Keratinocyte (primary cell): ENCODE measurements at regions not wholly inside any gene's neighbourhood (a gene's known extent, or its start where the extent isn't known, plus 50 kb on each side); places are given as distances from the start of the nearest gene placed in this dataset.

ENCODE experiments used
- DNase-seq: peaks from one replicate; pipeline ENCODE4 v3.0.0-alpha.2; 2011; ENCODE audit warnings: low read depth, missing footprints, low spot score
- FAIRE-seq: peaks from 2 replicates; lab custom pipeline; 2011; peaks lifted over from hg19 to GRCh38; lab: Jason Lieb, UNC
- H2AFZ ChIP-seq: 2 replicates; pipeline ENCODE4 v1.6.0; 2012; ENCODE audit warnings: low read length, control low read depth, inconsistent platforms; ENCODE audit not compliant: control insufficient read depth
- H3K27ac ChIP-seq: 2 replicates; pipeline ENCODE4 v1.5.1; 2011; ENCODE audit warnings: low read length; ENCODE audit not compliant: control insufficient read depth, insufficient read depth
- H3K27me3 ChIP-seq: 3 replicates; pipeline ENCODE4 v1.6.0; 2011; ENCODE audit warnings: low read length; ENCODE audit not compliant: control insufficient read depth, insufficient read depth; ENCODE audit errors: extremely low read depth
- H3K36me3 ChIP-seq, 2 experiments: 2 replicates in 1 of 2; 3 replicates in 1 of 2; pipeline ENCODE4 v1.5.1; 2011; ENCODE audit warnings: low read length in 2 of 2, mild to moderate bottlenecking in 1 of 2; ENCODE audit not compliant: control insufficient read depth in 2 of 2, insufficient read depth in 2 of 2; ENCODE audit errors: extremely low read depth in 1 of 2
- H3K4me1 ChIP-seq: 3 replicates; pipeline ENCODE4 v1.5.1; 2011; ENCODE audit warnings: low read length; ENCODE audit not compliant: control insufficient read depth, insufficient read depth; ENCODE audit errors: extremely low read depth
- H3K4me2 ChIP-seq: 3 replicates; pipeline ENCODE4 v1.6.0; 2011; ENCODE audit warnings: low read depth, low read length; ENCODE audit not compliant: control insufficient read depth, insufficient read depth; ENCODE audit errors: extremely low read depth
- H3K4me3 ChIP-seq, 3 experiments: fragments of 200-600 bp in 1 of 3; sonication (generic) in 1 of 3; 2 replicates in 2 of 3; 3 replicates in 1 of 3; pipeline ENCODE4 v1.5.1; 2011 to 2016; ENCODE audit warnings: low read length in 3 of 3, mild to moderate bottlenecking in 3 of 3, control low read depth in 2 of 3, inconsistent platforms in 1 of 3, low read depth in 1 of 3, mixed read lengths in 1 of 3, mixed run types in 1 of 3, moderate library complexity in 1 of 3; ENCODE audit not compliant: control insufficient read depth in 2 of 3, insufficient read depth in 2 of 3; ENCODE audit errors: extremely low read depth in 1 of 3
- H3K79me2 ChIP-seq: 2 replicates; pipeline ENCODE4 v1.6.0; 2012; ENCODE audit warnings: low read length; ENCODE audit not compliant: control insufficient read depth, insufficient read depth
- H3K9ac ChIP-seq: 3 replicates; pipeline ENCODE4 v1.6.0; 2011; ENCODE audit warnings: low read length; ENCODE audit not compliant: control insufficient read depth, insufficient read depth; ENCODE audit errors: extremely low read depth
- H3K9me1 ChIP-seq: 3 replicates; pipeline ENCODE4 v1.6.0; 2011; ENCODE audit warnings: low read length; ENCODE audit not compliant: control insufficient read depth, insufficient read depth; ENCODE audit errors: extremely low read depth
- H3K9me3 ChIP-seq: 2 replicates; pipeline ENCODE4 v1.5.1; 2012; ENCODE audit warnings: low read depth, low read length; ENCODE audit not compliant: control insufficient read depth
- H4K20me1 ChIP-seq: 3 replicates; pipeline ENCODE4 v1.6.0; 2011; ENCODE audit warnings: low read length; ENCODE audit not compliant: control insufficient read depth, insufficient read depth; ENCODE audit errors: extremely low read depth
- CTCF ChIP-seq, 3 experiments: IDR thresholded peaks in 1 of 3; conservative IDR thresholded peaks in 1 of 3; optimal IDR thresholded peaks in 1 of 3; 2 replicates in 2 of 3; 3 replicates in 1 of 3; pipeline versions ENCODE3 to v1.5.1; 2011; ENCODE audit warnings: low read length in 3 of 3, mild to moderate bottlenecking in 3 of 3, moderate library complexity in 2 of 3, control low read depth in 1 of 3, inconsistent platforms in 1 of 3; ENCODE audit not compliant: insufficient read depth in 2 of 3; ENCODE audit errors: extremely low read depth in 1 of 3
- EZH2 ChIP-seq: IDR thresholded peaks from one replicate; pipeline ENCODE4 v1.6.1; 2012; ENCODE audit warnings: inconsistent platforms, mild to moderate bottlenecking, low read length, moderate library complexity
- dilution Hi-C: fragments of 300-500 bp; cut with MboI; formaldehyde crosslinking; loops from one replicate; pipeline ENCODE4 v1.7.0; 2020; ENCODE audit warnings: low sequenced_read_pairs; ENCODE audit not compliant: extremely low pct_ligation_motif_present

- Histone ChIP-seq H3K4me2 (no peak overlapping the region), H3K4me1 (no peaks in the 10 kb centered on the region), H3K9ac (no peak overlapping the region), H2AFZ (no peak overlapping the region), H4K20me1 (no peaks in the 10 kb centered on the region), H3K36me3 (no peaks in the 10 kb centered on the region), H3K27me3 (no peaks in the 10 kb centered on the region), H3K4me3 (no peak overlapping the region), H3K9me3 (peaks cover 1% of the 10 kb centered on the region), H3K9me1 (no peaks in the 10 kb centered on the region), H3K79me2 (no peaks in the 10 kb centered on the region), H3K27ac (no peak overlapping the region)
- TF ChIP-seq CTCF (optimal IDR thresholded peaks at IDR 0.05 in 1 of 3, IDR thresholded peaks at IDR 0.05 in 1 of 3, conservative IDR thresholded peaks at IDR 0.05 in 1 of 3; ENCODE audit: extremely low read depth in 1 of 3, insufficient read depth in 2 of 3, low read length in 3 of 3) (no peak), EZH2 (no peak)
- dilution Hi-C loops = no loop called here
- no peak for FAIRE-seq
- no peak for DNase-seq
These were observed 1813.4 kb downstream of the PCDH9 start for GRCh38 chr13:65416784-65417183.

DNA sequence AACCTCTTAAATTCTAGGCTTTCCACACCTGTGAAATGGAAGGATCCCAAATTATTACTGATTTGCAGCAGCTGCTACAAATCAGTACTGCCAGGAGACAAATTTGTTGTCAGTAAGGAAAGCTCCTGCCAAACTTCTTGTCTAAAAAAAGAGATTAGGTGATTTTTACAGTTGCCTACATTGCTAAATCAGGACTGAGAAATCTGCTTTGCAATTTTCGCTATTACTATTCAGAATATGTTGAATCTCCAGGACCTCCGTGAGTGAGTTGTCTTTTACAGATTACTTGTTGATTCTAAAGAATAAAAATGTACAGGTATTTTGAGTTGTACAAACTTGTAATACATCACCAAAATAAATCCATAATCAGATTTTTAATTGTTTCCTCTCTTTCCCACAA is 1815.9 kb downstream of the PCDH9 start:
- Histone ChIP-seq H2AFZ (no peak overlapping the region), H4K20me1 (no peaks in the 10 kb centered on the region), H3K4me2 (no peak overlapping the region), H3K36me3 (no peaks in the 10 kb centered on the region), H3K4me3 (no peak overlapping the region), H3K27me3 (no peaks in the 10 kb centered on the region), H3K79me2 (no peaks in the 10 kb centered on the region), H3K27ac (no peak overlapping the region), H3K4me1 (no peaks in the 10 kb centered on the region), H3K9me1 (no peaks in the 10 kb centered on the region), H3K9ac (no peak overlapping the region), H3K9me3 (no peaks in the 10 kb centered on the region)
- dilution Hi-C loops = no loop called here
- FAIRE-seq (no peak), DNase-seq (no peak)
- no peak for TF ChIP-seq EZH2
- TF ChIP-seq CTCF (optimal IDR thresholded peaks at IDR 0.05 in 1 of 3, IDR thresholded peaks at IDR 0.05 in 1 of 3, conservative IDR thresholded peaks at IDR 0.05 in 1 of 3; ENCODE audit: extremely low read depth in 1 of 3, insufficient read depth in 2 of 3, low read length in 3 of 3) = no peak
